Keratinocyte (primary cell): ENCODE measurements at regions not wholly inside any gene's neighbourhood (a gene's known extent, or its start where the extent isn't known, plus 50 kb on each side); places are given as distances from the start of the nearest gene placed in this dataset.

ENCODE experiments used
- EZH2 ChIP-seq: IDR thresholded peaks from one replicate; pipeline ENCODE4 v1.6.1; 2012; ENCODE audit warnings: inconsistent platforms, mild to moderate bottlenecking, low read length, moderate library complexity
- TF ChIP-seq, protein P1 (sequence below), 3 experiments: IDR thresholded peaks in 1 of 3; conservative IDR thresholded peaks in 1 of 3; optimal IDR thresholded peaks in 1 of 3; 2 replicates in 2 of 3; 3 replicates in 1 of 3; pipeline versions ENCODE3 to v1.5.1; 2011; ENCODE audit warnings: low read length in 3 of 3, mild to moderate bottlenecking in 3 of 3, moderate library complexity in 2 of 3, control low read depth in 1 of 3, inconsistent platforms in 1 of 3; ENCODE audit not compliant: insufficient read depth in 2 of 3; ENCODE audit errors: extremely low read depth in 1 of 3

DNA sequence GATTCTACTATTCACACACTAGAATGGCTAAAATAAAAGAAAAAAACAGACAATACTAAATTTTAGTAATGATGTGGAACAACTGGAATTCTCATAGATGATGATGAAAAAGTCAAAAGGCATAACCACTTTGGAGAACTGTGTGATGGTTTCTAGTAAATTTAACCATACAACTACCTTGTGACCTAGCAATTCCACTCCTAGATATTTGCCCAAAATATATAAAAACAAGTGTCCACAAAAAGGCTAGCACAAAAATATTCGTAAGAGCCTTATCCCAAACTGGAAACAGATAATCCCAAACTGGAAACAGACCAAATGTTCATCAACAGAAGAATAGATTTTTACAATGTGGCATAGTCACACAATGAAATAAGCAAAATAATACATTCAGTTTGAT, 67.9 kb upstream of the PGBD5 start:
- TF ChIP-seq, protein P1, sequence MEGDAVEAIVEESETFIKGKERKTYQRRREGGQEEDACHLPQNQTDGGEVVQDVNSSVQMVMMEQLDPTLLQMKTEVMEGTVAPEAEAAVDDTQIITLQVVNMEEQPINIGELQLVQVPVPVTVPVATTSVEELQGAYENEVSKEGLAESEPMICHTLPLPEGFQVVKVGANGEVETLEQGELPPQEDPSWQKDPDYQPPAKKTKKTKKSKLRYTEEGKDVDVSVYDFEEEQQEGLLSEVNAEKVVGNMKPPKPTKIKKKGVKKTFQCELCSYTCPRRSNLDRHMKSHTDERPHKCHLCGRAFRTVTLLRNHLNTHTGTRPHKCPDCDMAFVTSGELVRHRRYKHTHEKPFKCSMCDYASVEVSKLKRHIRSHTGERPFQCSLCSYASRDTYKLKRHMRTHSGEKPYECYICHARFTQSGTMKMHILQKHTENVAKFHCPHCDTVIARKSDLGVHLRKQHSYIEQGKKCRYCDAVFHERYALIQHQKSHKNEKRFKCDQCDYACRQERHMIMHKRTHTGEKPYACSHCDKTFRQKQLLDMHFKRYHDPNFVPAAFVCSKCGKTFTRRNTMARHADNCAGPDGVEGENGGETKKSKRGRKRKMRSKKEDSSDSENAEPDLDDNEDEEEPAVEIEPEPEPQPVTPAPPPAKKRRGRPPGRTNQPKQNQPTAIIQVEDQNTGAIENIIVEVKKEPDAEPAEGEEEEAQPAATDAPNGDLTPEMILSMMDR (optimal IDR thresholded peaks at IDR 0.05 in 1 of 3, IDR thresholded peaks at IDR 0.05 in 1 of 3, conservative IDR thresholded peaks at IDR 0.05 in 1 of 3; ENCODE audit: extremely low read depth in 1 of 3, insufficient read depth in 2 of 3, low read length in 3 of 3), result no peak
- no peak for TF ChIP-seq EZH2
